GM21528 (cell line): ENCODE measurements at regions not wholly inside any gene's neighbourhood (a gene's known extent, or its start where the extent isn't known, plus 50 kb on each side); places are given as distances from the start of the nearest gene placed in this dataset.

Experiments
- ATAC-seq: cut with Tn5 transposase; IDR thresholded peaks from one replicate; pipeline ENCODE4 v1.9.1; 2021; ENCODE audit warnings: mild to moderate bottlenecking, moderate library complexity; ENCODE audit not compliant: unreplicated experiment, low FRiP score

DNA sequence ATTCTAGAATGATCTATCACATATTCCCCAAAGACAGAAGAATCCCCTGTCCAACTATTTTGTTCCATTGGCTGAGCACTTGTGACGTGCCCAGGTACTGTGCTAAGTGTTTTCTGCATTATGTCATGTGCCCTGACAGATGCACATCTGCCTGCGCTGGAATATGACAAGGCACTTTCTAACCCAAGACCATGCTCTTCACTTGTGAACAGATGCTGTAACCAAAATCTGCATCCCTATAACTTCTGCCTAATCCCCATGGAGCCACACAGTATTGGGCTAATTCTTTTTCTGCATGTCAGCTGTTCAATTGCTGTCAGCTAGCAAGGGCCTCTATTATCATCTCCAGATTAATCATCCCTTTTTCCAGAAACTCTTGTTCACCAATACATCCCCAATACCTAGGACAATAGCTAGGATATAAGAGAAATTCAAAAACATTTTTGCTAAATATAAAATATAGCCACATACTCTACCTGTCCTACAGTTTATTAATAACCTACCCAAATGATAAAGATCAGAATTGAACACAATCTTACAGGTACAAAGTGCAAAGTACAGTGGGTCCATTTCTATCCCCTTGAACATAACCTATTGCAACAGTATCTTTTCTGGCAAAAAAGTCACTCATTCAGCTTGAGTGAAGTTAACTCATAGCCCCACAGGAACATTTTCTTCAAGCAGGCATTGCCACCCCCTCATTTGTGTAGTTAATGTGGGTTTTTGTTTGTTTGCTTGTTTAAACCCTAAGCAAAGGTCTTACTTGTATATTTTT is 109.4 kb upstream of the LRRN1 start:
- ATAC-seq, result no peak

- no peak for ATAC-seq
Measured at GRCh38 chr3:3686907-3687648, 112.2 kb upstream of the LRRN1 start.

DNA sequence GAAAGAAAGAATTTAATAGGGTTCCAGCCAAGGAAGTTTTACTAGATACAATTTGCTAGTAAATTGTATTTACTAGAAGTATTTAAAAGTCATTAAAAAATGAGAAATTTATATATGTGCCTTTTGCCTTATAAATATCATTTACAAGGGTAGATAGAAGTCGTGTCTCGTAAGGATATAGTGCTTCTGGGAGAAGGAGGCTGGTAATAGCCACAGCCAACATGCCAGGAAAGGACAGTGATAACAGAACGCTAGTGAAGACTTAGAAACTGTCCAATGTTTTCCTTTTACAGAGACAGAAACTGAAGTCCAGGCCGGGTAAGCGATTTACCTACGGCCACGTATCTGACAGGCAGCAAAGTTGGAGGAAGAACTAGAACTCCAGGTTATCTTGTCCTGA is 113.5 kb upstream of the LRRN1 start:
- no peak for ATAC-seq

- no peak for ATAC-seq
Measured at GRCh38 chr3:3683261-3683660, 116.0 kb upstream of the LRRN1 start.

DNA sequence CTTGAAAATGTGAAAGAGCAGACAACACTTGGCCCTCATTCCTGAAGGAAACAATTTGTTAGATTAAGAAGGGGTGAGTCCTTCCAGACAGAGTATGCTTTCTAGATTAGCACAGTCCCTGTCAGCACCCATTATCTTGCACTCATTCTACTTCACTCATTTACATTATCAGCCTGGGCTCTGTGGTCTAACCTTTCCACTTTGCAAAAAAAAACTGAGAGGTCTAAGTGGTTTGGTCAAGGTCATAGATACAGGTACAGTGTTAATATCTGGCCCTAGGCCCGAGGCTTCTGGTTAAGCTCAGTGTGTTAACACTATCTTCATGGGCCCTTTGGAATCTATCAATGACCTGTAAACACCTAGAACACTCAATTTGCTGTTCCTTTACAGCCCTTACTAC is 123.4 kb upstream of the LRRN1 start:
- no peak for ATAC-seq

DNA sequence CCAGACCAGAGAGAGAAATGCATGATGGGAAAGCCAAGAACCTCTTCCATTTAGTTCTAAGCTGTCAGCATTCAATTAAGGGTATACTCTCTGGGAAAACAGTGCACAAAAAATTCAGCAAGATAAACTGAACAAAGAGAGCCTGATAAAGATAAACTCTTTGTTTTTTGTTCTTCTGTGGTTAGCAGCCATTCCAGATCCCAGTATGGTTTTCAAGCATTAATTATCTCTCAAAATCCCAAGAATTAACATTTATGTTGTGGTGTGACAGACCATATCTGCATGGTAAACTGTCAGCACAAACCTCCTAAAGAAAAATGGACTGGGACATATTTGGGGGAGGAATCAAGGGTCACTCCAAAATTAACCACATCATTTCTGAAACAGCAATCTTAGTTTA is 124.0 kb upstream of the LRRN1 start:
- ATAC-seq, result no peak

DNA sequence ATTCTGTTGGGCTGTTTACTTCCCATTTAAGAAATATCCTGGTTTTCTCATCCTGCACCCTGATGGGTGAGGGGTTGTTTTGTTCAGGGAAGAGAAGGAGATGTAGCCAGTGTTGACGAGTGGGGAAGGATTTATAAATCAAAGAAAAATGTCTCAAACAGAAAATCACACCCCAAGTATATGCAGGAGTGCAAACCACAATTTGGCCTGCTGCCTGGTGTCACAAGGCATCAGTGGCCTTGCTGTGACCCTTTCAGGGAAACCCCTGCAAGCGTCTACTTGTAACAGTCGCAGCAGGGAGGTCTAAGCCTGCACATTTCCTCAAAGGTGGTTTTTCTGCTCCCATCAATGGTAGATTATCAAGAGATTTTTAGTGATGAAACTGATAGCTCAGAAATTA is 132.6 kb upstream of the LRRN1 start:
- peak; percentile 96 for ATAC-seq

DNA sequence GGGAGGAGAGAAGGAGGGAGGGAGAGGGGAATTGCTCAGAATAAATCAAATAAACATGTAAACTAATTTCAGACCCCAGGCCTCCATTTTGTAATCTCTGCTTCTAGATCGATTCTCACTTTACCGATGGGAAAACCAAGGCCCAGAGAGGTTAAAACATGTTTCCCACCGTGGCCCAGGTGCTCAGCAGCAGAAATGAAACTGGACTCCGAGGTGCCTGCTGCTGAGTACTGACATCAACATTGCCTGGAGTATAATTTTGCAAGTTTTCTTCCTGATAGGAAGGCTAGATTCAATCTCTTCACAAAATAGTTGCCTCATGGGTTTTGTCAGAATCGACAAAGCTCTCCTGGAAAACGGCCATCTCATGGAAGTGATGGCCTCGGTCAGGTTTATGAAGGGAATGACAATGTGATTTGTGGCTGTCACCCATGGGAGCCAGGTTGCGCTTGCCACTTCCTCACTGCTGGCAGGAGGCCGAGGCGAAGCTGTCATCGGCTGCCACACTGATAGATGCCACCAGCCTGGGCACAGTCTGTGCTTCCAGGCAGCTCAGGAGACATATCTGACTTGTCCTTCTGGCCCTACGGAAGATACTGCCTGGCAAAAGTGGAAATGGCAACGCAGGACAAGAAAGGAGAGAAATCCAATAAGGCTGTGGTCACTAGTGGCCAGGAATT is 133.1 kb upstream of the LRRN1 start:
- peak; percentile 64 for ATAC-seq

- no peak for ATAC-seq
Measured at GRCh38 chr3:3665546-3665945, 133.7 kb upstream of the LRRN1 start.

- ATAC-seq, result no peak
Measured at GRCh38 chr3:3664935-3665334, 134.3 kb upstream of the LRRN1 start.

GRCh38 chr3:3662610-3663009 is 136.6 kb upstream of the LRRN1 start:
- no peak for ATAC-seq

GRCh38 chr3:3654916-3655315 is 144.3 kb upstream of the LRRN1 start:
- ATAC-seq, result no peak

DNA sequence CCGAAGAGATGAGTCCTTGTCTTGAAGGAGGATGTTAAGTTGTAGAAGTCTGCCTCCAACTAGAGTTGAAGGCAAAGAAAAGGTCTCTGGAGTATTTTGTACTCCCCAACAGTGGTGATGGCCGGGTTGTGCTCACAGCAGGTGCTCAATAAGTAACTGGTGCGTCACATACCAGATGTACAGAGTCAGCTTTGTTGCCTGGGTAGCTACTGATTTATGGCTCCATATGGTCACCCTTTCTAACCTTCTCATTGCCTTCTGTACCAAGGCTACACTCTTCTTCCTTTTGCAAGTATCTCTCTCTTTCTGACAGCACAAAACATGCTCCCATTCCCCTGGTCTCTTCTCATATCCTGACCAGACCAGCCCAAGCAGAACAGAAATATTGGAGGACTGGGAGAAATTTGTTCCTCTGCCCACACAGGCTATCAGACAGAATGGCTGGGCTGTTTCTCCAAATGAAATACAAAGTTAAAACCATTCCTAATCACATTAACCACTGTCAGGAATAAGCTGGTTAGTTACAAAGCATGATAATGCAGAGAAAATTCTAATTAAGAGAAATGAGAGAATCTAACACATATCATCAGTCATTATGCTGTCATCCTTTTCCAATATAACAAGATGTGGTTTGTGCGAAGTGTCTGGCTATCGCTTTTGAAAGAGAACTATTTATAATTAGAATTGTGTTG is 150.1 kb upstream of the LRRN1 start:
- ATAC-seq, result no peak

DNA sequence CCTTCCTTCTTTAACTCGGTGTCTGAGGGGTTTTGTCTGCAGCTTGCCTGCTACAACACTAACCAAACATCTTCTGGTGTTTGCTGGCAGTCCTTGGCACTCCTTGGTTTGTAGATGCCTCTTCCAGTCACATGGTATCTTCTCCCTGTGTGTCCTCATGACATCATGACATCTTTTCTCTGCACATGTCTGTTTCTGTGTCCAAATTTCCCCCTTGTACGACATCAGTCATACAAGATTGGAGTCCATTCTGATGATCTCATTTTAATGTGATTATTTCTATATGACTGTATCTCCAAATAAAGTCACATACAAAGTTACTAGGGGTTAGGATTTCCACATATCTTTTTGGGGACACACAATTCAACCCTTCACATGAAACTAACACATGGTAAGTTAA is 152.3 kb upstream of the LRRN1 start:
- no peak for ATAC-seq

DNA sequence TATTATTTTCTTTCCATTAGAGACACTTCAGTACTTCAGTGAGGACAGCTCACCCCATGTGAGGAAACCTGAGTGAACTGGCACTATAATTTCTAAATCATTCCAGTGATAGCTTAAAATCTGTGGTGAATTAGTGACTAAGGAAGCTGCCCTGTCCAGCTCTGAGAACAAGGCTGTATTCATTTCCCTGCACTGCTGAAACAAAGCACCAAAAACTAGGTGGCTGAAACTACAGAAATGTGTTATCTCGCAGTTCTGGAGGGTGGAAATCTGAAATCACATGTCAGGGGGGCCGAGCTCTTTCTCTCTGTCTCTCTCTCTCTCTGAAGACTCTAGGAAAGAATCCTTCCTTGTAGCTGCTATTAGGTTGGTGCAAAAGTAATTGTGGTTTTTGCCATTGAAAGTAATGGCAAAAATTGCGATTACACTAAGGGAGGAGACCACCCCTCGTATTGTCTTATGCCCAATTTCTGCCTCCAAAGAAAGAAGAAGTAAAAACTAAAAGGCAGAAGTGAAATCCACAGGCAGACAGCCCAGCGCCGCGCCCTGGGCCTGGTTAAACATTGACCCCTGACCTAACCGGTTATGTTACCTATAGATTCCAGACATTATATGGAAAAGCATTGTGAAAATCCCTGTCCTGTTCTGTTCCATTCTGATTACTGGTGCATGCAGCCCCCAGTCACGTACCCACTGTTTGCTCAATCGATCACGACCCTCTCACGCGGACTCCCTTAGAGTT is 153.0 kb upstream of the LRRN1 start:
- peak; percentile 76 for ATAC-seq

- no peak for ATAC-seq
Measured at GRCh38 chr3:3641877-3642455, 157.3 kb upstream of the LRRN1 start.

GRCh38 chr3:3639078-3639477 is 160.2 kb upstream of the LRRN1 start:
- no peak for ATAC-seq

- no peak for ATAC-seq
Measured at GRCh38 chr3:3636815-3637214, 162.4 kb upstream of the LRRN1 start.

GRCh38 chr3:3635109-3635508 is 164.1 kb upstream of the LRRN1 start:
- no peak for ATAC-seq

GRCh38 chr3:3634326-3634725 is 164.9 kb upstream of the LRRN1 start:
- ATAC-seq, result no peak
